ENCODE measurements at regions not wholly inside any gene's neighbourhood (a gene's known extent, or its start where the extent isn't known, plus 50 kb on each side); places are given as distances from the start of the nearest gene placed in this dataset.

DNA sequence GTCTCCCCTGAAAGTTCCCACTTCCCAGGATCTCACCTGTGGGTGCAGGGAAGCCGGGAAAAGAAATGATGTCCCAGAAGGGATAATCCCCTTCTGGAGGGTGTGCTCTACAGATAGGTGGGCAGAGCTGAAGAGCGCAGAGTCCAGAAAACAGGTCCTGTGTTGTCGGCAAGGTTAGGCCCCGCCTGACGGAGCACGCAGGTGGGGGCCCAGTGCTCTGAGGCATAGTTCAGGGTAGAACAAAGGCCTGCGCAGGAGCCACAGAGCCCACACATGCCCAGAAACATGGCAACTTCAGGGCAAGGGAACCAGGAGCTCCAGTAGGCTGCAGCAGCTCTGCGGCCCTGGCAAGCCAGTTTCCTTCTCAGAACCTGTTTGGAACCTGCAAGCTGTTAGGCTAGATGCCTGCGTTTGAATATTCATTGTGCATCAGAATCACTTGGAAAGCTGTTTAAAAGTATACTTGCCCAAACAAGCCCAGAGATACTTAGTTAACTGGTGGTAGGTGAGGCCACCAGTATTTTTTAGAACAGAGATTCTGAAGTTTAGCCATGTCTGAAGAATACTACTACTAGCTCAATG lies 386.6 kb downstream of the BUD13 start (continued):
- TF ChIP-seq, protein P1, sequence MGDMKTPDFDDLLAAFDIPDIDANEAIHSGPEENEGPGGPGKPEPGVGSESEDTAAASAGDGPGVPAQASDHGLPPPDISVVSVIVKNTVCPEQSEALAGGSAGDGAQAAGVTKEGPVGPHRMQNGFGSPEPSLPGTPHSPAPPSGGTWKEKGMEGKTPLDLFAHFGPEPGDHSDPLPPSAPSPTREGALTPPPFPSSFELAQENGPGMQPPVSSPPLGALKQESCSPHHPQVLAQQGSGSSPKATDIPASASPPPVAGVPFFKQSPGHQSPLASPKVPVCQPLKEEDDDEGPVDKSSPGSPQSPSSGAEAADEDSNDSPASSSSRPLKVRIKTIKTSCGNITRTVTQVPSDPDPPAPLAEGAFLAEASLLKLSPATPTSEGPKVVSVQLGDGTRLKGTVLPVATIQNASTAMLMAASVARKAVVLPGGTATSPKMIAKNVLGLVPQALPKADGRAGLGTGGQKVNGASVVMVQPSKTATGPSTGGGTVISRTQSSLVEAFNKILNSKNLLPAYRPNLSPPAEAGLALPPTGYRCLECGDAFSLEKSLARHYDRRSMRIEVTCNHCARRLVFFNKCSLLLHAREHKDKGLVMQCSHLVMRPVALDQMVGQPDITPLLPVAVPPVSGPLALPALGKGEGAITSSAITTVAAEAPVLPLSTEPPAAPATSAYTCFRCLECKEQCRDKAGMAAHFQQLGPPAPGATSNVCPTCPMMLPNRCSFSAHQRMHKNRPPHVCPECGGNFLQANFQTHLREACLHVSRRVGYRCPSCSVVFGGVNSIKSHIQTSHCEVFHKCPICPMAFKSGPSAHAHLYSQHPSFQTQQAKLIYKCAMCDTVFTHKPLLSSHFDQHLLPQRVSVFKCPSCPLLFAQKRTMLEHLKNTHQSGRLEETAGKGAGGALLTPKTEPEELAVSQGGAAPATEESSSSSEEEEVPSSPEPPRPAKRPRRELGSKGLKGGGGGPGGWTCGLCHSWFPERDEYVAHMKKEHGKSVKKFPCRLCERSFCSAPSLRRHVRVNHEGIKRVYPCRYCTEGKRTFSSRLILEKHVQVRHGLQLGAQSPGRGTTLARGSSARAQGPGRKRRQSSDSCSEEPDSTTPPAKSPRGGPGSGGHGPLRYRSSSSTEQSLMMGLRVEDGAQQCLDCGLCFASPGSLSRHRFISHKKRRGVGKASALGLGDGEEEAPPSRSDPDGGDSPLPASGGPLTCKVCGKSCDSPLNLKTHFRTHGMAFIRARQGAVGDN (CRISPR knock-in tag; IDR thresholded peaks at IDR 0.05) = peak; percentile 57
- TF ChIP-seq, protein P2, sequence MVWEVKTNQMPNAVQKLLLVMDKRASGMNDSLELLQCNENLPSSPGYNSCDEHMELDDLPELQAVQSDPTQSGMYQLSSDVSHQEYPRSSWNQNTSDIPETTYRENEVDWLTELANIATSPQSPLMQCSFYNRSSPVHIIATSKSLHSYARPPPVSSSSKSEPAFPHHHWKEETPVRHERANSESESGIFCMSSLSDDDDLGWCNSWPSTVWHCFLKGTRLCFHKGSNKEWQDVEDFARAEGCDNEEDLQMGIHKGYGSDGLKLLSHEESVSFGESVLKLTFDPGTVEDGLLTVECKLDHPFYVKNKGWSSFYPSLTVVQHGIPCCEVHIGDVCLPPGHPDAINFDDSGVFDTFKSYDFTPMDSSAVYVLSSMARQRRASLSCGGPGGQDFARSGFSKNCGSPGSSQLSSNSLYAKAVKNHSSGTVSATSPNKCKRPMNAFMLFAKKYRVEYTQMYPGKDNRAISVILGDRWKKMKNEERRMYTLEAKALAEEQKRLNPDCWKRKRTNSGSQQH (CRISPR knock-in tag; IDR thresholded peaks at IDR 0.05; ENCODE audit: low read depth) = no peak
- TF ChIP-seq MAFF (IDR thresholded peaks at IDR 0.05; ENCODE audit: low read depth, low read length) = no peak
- TF ChIP-seq CHCHD3 (CRISPR knock-in tag; IDR thresholded peaks at IDR 0.05) = no peak
- TF ChIP-seq ZFX (CRISPR knock-in tag; IDR thresholded peaks at IDR 0.05; ENCODE audit: low read depth) = peak; percentile 30; the same call in 1 of the 2 replicates
- TF ChIP-seq HNF4A (CRISPR knock-in tag; IDR thresholded peaks at IDR 0.05) = peak; percentile 46
- no peak for TF ChIP-seq PLRG1 (conservative IDR thresholded peaks at IDR 0.05)
- TF ChIP-seq ARHGAP35 (CRISPR knock-in tag; IDR thresholded peaks at IDR 0.05; ENCODE audit: borderline replicate concordance) = no peak
- TF ChIP-seq MIER2 (CRISPR knock-in tag; IDR thresholded peaks at IDR 0.05) = no peak
- TF ChIP-seq, protein P3, sequence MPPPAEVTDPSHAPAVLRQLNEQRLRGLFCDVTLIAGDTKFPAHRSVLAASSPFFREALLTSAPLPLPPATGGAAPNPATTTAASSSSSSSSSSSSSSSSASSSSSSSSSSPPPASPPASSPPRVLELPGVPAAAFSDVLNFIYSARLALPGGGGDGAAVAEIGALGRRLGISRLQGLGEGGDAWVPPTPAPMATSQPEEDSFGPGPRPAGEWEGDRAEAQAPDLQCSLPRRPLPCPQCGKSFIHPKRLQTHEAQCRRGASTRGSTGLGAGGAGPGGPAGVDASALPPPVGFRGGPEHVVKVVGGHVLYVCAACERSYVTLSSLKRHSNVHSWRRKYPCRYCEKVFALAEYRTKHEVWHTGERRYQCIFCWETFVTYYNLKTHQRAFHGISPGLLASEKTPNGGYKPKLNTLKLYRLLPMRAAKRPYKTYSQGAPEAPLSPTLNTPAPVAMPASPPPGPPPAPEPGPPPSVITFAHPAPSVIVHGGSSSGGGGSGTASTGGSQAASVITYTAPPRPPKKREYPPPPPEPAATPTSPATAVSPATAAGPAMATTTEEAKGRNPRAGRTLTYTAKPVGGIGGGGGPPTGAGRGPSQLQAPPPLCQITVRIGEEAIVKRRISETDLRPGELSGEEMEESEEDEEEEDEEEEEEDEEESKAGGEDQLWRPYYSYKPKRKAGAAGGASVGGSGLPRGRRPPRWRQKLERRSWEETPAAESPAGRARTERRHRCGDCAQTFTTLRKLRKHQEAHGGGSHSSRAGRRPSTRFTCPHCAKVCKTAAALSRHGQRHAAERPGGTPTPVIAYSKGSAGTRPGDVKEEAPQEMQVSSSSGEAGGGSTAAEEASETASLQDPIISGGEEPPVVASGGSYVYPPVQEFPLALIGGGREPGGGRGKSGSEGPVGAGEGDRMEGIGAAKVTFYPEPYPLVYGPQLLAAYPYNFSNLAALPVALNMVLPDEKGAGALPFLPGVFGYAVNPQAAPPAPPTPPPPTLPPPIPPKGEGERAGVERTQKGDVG (CRISPR knock-in tag; IDR thresholded peaks at IDR 0.05; ENCODE audit: borderline replicate concordance) = no peak
- no peak for TF ChIP-seq ATF7-NPFF (CRISPR knock-in tag; IDR thresholded peaks at IDR 0.05; ENCODE audit: low read depth)
- TF ChIP-seq ZNF207 (IDR thresholded peaks at IDR 0.05; ENCODE audit: borderline replicate concordance) = no peak
- TF ChIP-seq ZNF260 (CRISPR knock-in tag; IDR thresholded peaks at IDR 0.05; ENCODE audit: borderline replicate concordance, low read depth) = no peak
- TF ChIP-seq SETDB1 (CRISPR knock-in tag; IDR thresholded peaks at IDR 0.05; ENCODE audit: borderline replicate concordance) = no peak
- no peak for TF ChIP-seq SIN3A (IDR thresholded peaks at IDR 0.05; ENCODE audit: borderline replicate concordance, low read depth, low read length)
- no peak for TF ChIP-seq SOX13 (IDR thresholded peaks at IDR 0.05)
- TF ChIP-seq SOX13 (CRISPR knock-in tag; conservative IDR thresholded peaks at IDR 0.05 in 1 of 2, IDR thresholded peaks at IDR 0.05 in 1 of 2) = peak in 1 of 2 experiments; percentile 16; a peak in 1 of 4 replicates
- no peak for TF ChIP-seq SRF (IDR thresholded peaks at IDR 0.05; ENCODE audit: low read depth, low read length)
- TF ChIP-seq, protein P4, sequence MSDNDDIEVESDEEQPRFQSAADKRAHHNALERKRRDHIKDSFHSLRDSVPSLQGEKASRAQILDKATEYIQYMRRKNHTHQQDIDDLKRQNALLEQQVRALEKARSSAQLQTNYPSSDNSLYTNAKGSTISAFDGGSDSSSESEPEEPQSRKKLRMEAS (IDR thresholded peaks at IDR 0.05) = 0 out of 2 replicates have a peak, but pooled peaks have one; percentile 25
- TF ChIP-seq ZBTB21 (CRISPR knock-in tag; IDR thresholded peaks at IDR 0.05) = no peak

Data from HepG2 (cell line).